ENCODE measurements at regions not wholly inside any gene's neighbourhood (a gene's known extent, or its start where the extent isn't known, plus 50 kb on each side); places are given as distances from the start of the nearest gene placed in this dataset.

- DNase-seq (no peak), ATAC-seq (ENCODE audit: low read depth) (no peak)
- H3K4me1 Mint-ChIP-seq: no peaks in the 10 kb centered on the region
- H3K36me3 Mint-ChIP-seq: no peaks in the 10 kb centered on the region
- POLR2A ChIA-PET: no interaction called here
- H3K4me3 Mint-ChIP-seq: no peak overlapping the region
- H3K9me3 Mint-ChIP-seq: no peaks in the 10 kb centered on the region
- H3K27me3 Mint-ChIP-seq: no peaks in the 10 kb centered on the region
- no peak overlapping the region for H3K27ac Mint-ChIP-seq
Measured at GRCh38 chr5:166952048-166952447, 1339.4 kb upstream of the WWC1 start.

GRCh38 chr5:166957782-166958181 is 1333.7 kb upstream of the WWC1 start:
- ATAC-seq (ENCODE audit: low read depth) (no peak), DNase-seq (no peak)
- Mint-ChIP-seq H3K36me3 (no peaks in the 10 kb centered on the region), H3K27me3 (no peaks in the 10 kb centered on the region), H3K27ac (no peak overlapping the region), H3K4me1 (no peaks in the 10 kb centered on the region), H3K9me3 (no peaks in the 10 kb centered on the region), H3K4me3 (no peak overlapping the region)
- POLR2A ChIA-PET: no interaction called here

GRCh38 chr5:166959766-166960165 is 1331.7 kb upstream of the WWC1 start:
- no peak overlapping the region for H3K27ac Mint-ChIP-seq
- no peaks in the 10 kb centered on the region for H3K36me3 Mint-ChIP-seq
- H3K9me3 Mint-ChIP-seq: peaks cover 2% of the 10 kb centered on the region
- ATAC-seq (ENCODE audit: low read depth) (no peak), DNase-seq (no peak)
- POLR2A ChIA-PET: no interaction called here
- no peaks in the 10 kb centered on the region for H3K4me1 Mint-ChIP-seq
- H3K27me3 Mint-ChIP-seq: no peaks in the 10 kb centered on the region
- H3K4me3 Mint-ChIP-seq: no peak overlapping the region

- no peak for ATAC-seq (ENCODE audit: low read depth)
- POLR2A ChIA-PET: no interaction called here
- no peak for DNase-seq
- no peak overlapping the region for H3K27ac Mint-ChIP-seq
- no peaks in the 10 kb centered on the region for H3K36me3 Mint-ChIP-seq
- no peak overlapping the region for H3K4me3 Mint-ChIP-seq
- no peaks in the 10 kb centered on the region for H3K27me3 Mint-ChIP-seq
- H3K9me3 Mint-ChIP-seq: peaks cover 3% of the 10 kb centered on the region
- no peaks in the 10 kb centered on the region for H3K4me1 Mint-ChIP-seq
Measured at GRCh38 chr5:166961028-166961427, 1330.4 kb upstream of the WWC1 start.

- no peak overlapping the region for H3K27ac Mint-ChIP-seq
- no peak for ATAC-seq (ENCODE audit: low read depth)
- DNase-seq: no peak
- peaks cover 4% of the 10 kb centered on the region for H3K9me3 Mint-ChIP-seq
- no peaks in the 10 kb centered on the region for H3K36me3 Mint-ChIP-seq
- H3K4me3 Mint-ChIP-seq: no peak overlapping the region
- POLR2A ChIA-PET: no interaction called here
- H3K27me3 Mint-ChIP-seq: no peaks in the 10 kb centered on the region
- H3K4me1 Mint-ChIP-seq: no peaks in the 10 kb centered on the region
Measured at GRCh38 chr5:166961913-166962312, 1329.5 kb upstream of the WWC1 start.

GRCh38 chr5:166962461-166962860 is 1329.0 kb upstream of the WWC1 start:
- Mint-ChIP-seq H3K9me3 (peaks cover 4% of the 10 kb centered on the region), H3K27me3 (no peaks in the 10 kb centered on the region), H3K4me3 (no peak overlapping the region), H3K27ac (no peak overlapping the region), H3K4me1 (no peaks in the 10 kb centered on the region), H3K36me3 (no peaks in the 10 kb centered on the region)
- no peak for DNase-seq
- POLR2A ChIA-PET: no interaction called here
- ATAC-seq (ENCODE audit: low read depth): no peak

GRCh38 chr5:166963596-166963995 is 1327.8 kb upstream of the WWC1 start:
- Mint-ChIP-seq H3K27ac (no peak overlapping the region), H3K4me1 (no peaks in the 10 kb centered on the region)
- POLR2A ChIA-PET: no interaction called here

GRCh38 chr5:166977911-166978422 is 1313.5 kb upstream of the WWC1 start:
- H3K27ac Mint-ChIP-seq: no peak overlapping the region
- H3K4me1 Mint-ChIP-seq: no peaks in the 10 kb centered on the region
- H3K4me3 Mint-ChIP-seq: no peak overlapping the region

More at GRCh38 chr5:166963596-166963995, 1327.8 kb upstream of the WWC1 start:
- ATAC-seq (ENCODE audit: low read depth): no peak
- DNase-seq: no peak
- Mint-ChIP-seq H3K4me3 (no peak overlapping the region), H3K36me3 (no peaks in the 10 kb centered on the region), H3K9me3 (peaks cover 4% of the 10 kb centered on the region), H3K27me3 (no peaks in the 10 kb centered on the region)

GRCh38 chr5:166979307-166979895 is 1312.0 kb upstream of the WWC1 start:
- POLR2A ChIA-PET: no interaction called here
- H3K4me3 Mint-ChIP-seq: peak overlapping the region; percentile 6
- H3K36me3 Mint-ChIP-seq: no peaks in the 10 kb centered on the region
- H3K27me3 Mint-ChIP-seq: peaks cover 29% of the 10 kb centered on the region
- DNase-seq (no peak), ATAC-seq (ENCODE audit: low read depth) (no peak)
- H3K9me3 Mint-ChIP-seq: no peaks in the 10 kb centered on the region
- no peak overlapping the region for H3K27ac Mint-ChIP-seq
- H3K4me1 Mint-ChIP-seq: no peaks in the 10 kb centered on the region

More at GRCh38 chr5:166977911-166978422, 1313.5 kb upstream of the WWC1 start:
- Mint-ChIP-seq H3K9me3 (no peaks in the 10 kb centered on the region), H3K36me3 (no peaks in the 10 kb centered on the region), H3K27me3 (peaks cover 29% of the 10 kb centered on the region)
- ATAC-seq (ENCODE audit: low read depth) (no peak), DNase-seq (no peak)
- POLR2A ChIA-PET: no interaction called here

- H3K27me3 Mint-ChIP-seq: peaks cover 29% of the 10 kb centered on the region
- H3K4me3 Mint-ChIP-seq: no peak overlapping the region
- no peaks in the 10 kb centered on the region for H3K4me1 Mint-ChIP-seq
- H3K36me3 Mint-ChIP-seq: no peaks in the 10 kb centered on the region
- POLR2A ChIA-PET: no interaction called here
- no peak for ATAC-seq (ENCODE audit: low read depth)
- DNase-seq: no peak
- H3K9me3 Mint-ChIP-seq: no peaks in the 10 kb centered on the region
- no peak overlapping the region for H3K27ac Mint-ChIP-seq
Measured at GRCh38 chr5:166980666-166981065, 1310.8 kb upstream of the WWC1 start.

- H3K9me3 Mint-ChIP-seq: no peaks in the 10 kb centered on the region
- no peak overlapping the region for H3K4me3 Mint-ChIP-seq
- H3K27me3 Mint-ChIP-seq: peaks cover 28% of the 10 kb centered on the region
- H3K27ac Mint-ChIP-seq: no peak overlapping the region
- no peaks in the 10 kb centered on the region for H3K36me3 Mint-ChIP-seq
- H3K4me1 Mint-ChIP-seq: no peaks in the 10 kb centered on the region
- DNase-seq (no peak), ATAC-seq (ENCODE audit: low read depth) (no peak)
- POLR2A ChIA-PET: no interaction called here
Measured at GRCh38 chr5:166982226-166982625, 1309.2 kb upstream of the WWC1 start.

GRCh38 chr5:166991601-166992000 is 1299.8 kb upstream of the WWC1 start:
- POLR2A ChIA-PET: no interaction called here
- no peak for DNase-seq
- H3K9me3 Mint-ChIP-seq: peaks cover 1% of the 10 kb centered on the region
- no peak overlapping the region for H3K4me3 Mint-ChIP-seq
- no peak overlapping the region for H3K27ac Mint-ChIP-seq
- no peaks in the 10 kb centered on the region for H3K36me3 Mint-ChIP-seq
- no peak for ATAC-seq (ENCODE audit: low read depth)
- no peaks in the 10 kb centered on the region for H3K27me3 Mint-ChIP-seq
- no peaks in the 10 kb centered on the region for H3K4me1 Mint-ChIP-seq

GRCh38 chr5:166992108-166992507 is 1299.3 kb upstream of the WWC1 start:
- no peaks in the 10 kb centered on the region for H3K36me3 Mint-ChIP-seq
- no peaks in the 10 kb centered on the region for H3K27me3 Mint-ChIP-seq

GRCh38 chr5:166992874-166993722 is 1298.3 kb upstream of the WWC1 start:
- POLR2A ChIA-PET: interaction anchor here (0.6 kb wide), 1 partner anchor 604 kb away, joined by 4 read pairs; no protein-coding TSS in a partner anchor
- no peak overlapping the region for H3K4me3 Mint-ChIP-seq
- DNase-seq: no peak
- no peaks in the 10 kb centered on the region for H3K36me3 Mint-ChIP-seq
- H3K27me3 Mint-ChIP-seq: no peaks in the 10 kb centered on the region
- H3K4me1 Mint-ChIP-seq: no peaks in the 10 kb centered on the region
- ATAC-seq (ENCODE audit: low read depth): no peak
- no peak overlapping the region for H3K27ac Mint-ChIP-seq
- peaks cover 3% of the 10 kb centered on the region for H3K9me3 Mint-ChIP-seq

More at GRCh38 chr5:166992108-166992507, 1299.3 kb upstream of the WWC1 start:
- POLR2A ChIA-PET: no interaction called here
- DNase-seq (no peak), ATAC-seq (ENCODE audit: low read depth) (no peak)
- no peak overlapping the region for H3K4me3 Mint-ChIP-seq
- H3K27ac Mint-ChIP-seq: no peak overlapping the region
- no peaks in the 10 kb centered on the region for H3K4me1 Mint-ChIP-seq
- H3K9me3 Mint-ChIP-seq: peaks cover 1% of the 10 kb centered on the region

Data from activated naive CD8-positive, alpha-beta T cell treated with anti-CD3 and anti-CD28 coated beads, Interleukin-2, amount 10 ng/mL, durations not matched to agents 7 days and 5 days (primary cell).